Karpas-422 (cell line): ENCODE measurements at regions not wholly inside any gene's neighbourhood (a gene's known extent, or its start where the extent isn't known, plus 50 kb on each side); places are given as distances from the start of the nearest gene placed in this dataset.

Experiments used
- DNase-seq: peaks from one replicate; pipeline ENCODE4 v3.0.0-alpha.2; 2015
- H2AFZ ChIP-seq: fragments of 200-600 bp; sonication (generic); 2 replicates; pipeline ENCODE4 v1.6.1; 2014; ENCODE audit warnings: antibody characterized with exemption, low read length, mixed read lengths
- H3K27ac ChIP-seq: fragments of 200-600 bp; sonication (generic); 2 replicates; pipeline ENCODE4 v1.5.1; 2014; ENCODE audit warnings: mild to moderate bottlenecking, low read length, moderate library complexity
- H3K27me3 ChIP-seq: fragments of 200-600 bp; sonication (generic); 2 replicates; pipeline ENCODE4 v1.6.1; 2014; ENCODE audit warnings: low read length, mixed read lengths
- H3K36me3 ChIP-seq: fragments of 200-600 bp; sonication (generic); 2 replicates; pipeline ENCODE4 v1.6.1; 2014; ENCODE audit warnings: low read length, mixed read lengths; ENCODE audit not compliant: insufficient read depth
- H3K4me1 ChIP-seq: fragments of 200-600 bp; sonication (generic); 2 replicates; pipeline ENCODE4 v1.6.1; 2014; ENCODE audit warnings: mild to moderate bottlenecking, low read length, mixed read lengths
- H3K4me2 ChIP-seq: fragments of 200-600 bp; sonication (generic); 2 replicates; pipeline ENCODE4 v1.6.1; 2014; ENCODE audit warnings: low read length, low read depth, mild to moderate bottlenecking; ENCODE audit not compliant: poor library complexity, severe bottlenecking
- H3K4me3 ChIP-seq: fragments of 200-600 bp; sonication (generic); 2 replicates; pipeline ENCODE4 v1.5.1; 2014; ENCODE audit warnings: mild to moderate bottlenecking, antibody characterized with exemption, low read length, mixed read lengths
- H3K79me2 ChIP-seq: fragments of 200-600 bp; sonication (generic); 2 replicates; pipeline ENCODE4 v1.6.1; 2014; ENCODE audit warnings: mild to moderate bottlenecking, low read length, mixed read lengths
- H3K9ac ChIP-seq: fragments of 200-600 bp; sonication (generic); 2 replicates; pipeline ENCODE4 v1.6.0; 2014; ENCODE audit warnings: low read length
- H3K9me2 ChIP-seq: fragments of 200-600 bp; sonication (generic), shearing (Covaris generic); replicated peaks from 2 replicates; pipeline ENCODE4 v1.6.0; 2014; ENCODE audit warnings: mild to moderate bottlenecking, low read length, moderate library complexity; ENCODE audit not compliant: insufficient read depth
- H3K9me3 ChIP-seq: fragments of 300-700, 200-600 bp; sonication (generic); 2 replicates; pipeline ENCODE4 v1.6.1; 2014; ENCODE audit warnings: low read length, mixed read lengths
- H4K20me1 ChIP-seq: fragments of 200-600 bp; sonication (generic); 2 replicates; pipeline ENCODE4 v1.6.1; 2014; ENCODE audit warnings: mild to moderate bottlenecking, antibody characterized with exemption, low read length, low read depth; ENCODE audit not compliant: insufficient read depth

GRCh38 chr2:198641161-198641560, 816.6 kb downstream of the SATB2 start:
- Histone ChIP-seq H3K27ac (no peak overlapping the region), H3K79me2 (no peaks in the 10 kb centered on the region), H2AFZ (no peak overlapping the region), H3K9ac (no peak overlapping the region), H3K4me1 (no peaks in the 10 kb centered on the region), H3K4me2 (no peak overlapping the region), H4K20me1 (no peaks in the 10 kb centered on the region), H3K27me3 (no peaks in the 10 kb centered on the region), H3K9me3 (no peaks in the 10 kb centered on the region), H3K9me2 (no peaks in the 10 kb centered on the region), H3K36me3 (no peaks in the 10 kb centered on the region), H3K4me3 (no peak overlapping the region)
- no peak for DNase-seq

- H2AFZ ChIP-seq, result no peak overlapping the region
- H3K27ac ChIP-seq, result no peak overlapping the region
- no peak overlapping the region for H3K4me2 ChIP-seq
- no peak overlapping the region for H3K9ac ChIP-seq
- no peaks in the 10 kb centered on the region for H3K36me3 ChIP-seq
- no peaks in the 10 kb centered on the region for H3K27me3 ChIP-seq
- H3K9me2 ChIP-seq, result no peaks in the 10 kb centered on the region
- no peak overlapping the region for H3K4me3 ChIP-seq
- DNase-seq, result no peak
- no peaks in the 10 kb centered on the region for H3K79me2 ChIP-seq
- H3K9me3 ChIP-seq, result no peaks in the 10 kb centered on the region
- no peaks in the 10 kb centered on the region for H4K20me1 ChIP-seq
- H3K4me1 ChIP-seq, result no peaks in the 10 kb centered on the region
These were observed 817.3 kb downstream of the SATB2 start for GRCh38 chr2:198640463-198640862.

GRCh38 chr2:198639580-198639979, 818.2 kb downstream of the SATB2 start:
- Histone ChIP-seq H3K9me3 (no peaks in the 10 kb centered on the region), H3K9ac (no peak overlapping the region), H3K79me2 (no peaks in the 10 kb centered on the region), H4K20me1 (no peaks in the 10 kb centered on the region), H3K36me3 (no peaks in the 10 kb centered on the region), H3K4me1 (no peaks in the 10 kb centered on the region), H3K9me2 (no peaks in the 10 kb centered on the region), H3K27me3 (no peaks in the 10 kb centered on the region), H3K27ac (no peak overlapping the region), H3K4me2 (no peak overlapping the region), H2AFZ (no peak overlapping the region), H3K4me3 (no peak overlapping the region)
- DNase-seq, result no peak

GRCh38 chr2:198638577-198638976, 819.2 kb downstream of the SATB2 start:
- Histone ChIP-seq H3K9ac (no peak overlapping the region), H3K9me2 (no peaks in the 10 kb centered on the region), H3K27me3 (no peaks in the 10 kb centered on the region), H3K4me3 (no peak overlapping the region), H4K20me1 (no peaks in the 10 kb centered on the region), H2AFZ (no peak overlapping the region), H3K27ac (no peak overlapping the region), H3K36me3 (no peaks in the 10 kb centered on the region), H3K9me3 (no peaks in the 10 kb centered on the region), H3K79me2 (no peaks in the 10 kb centered on the region), H3K4me1 (no peaks in the 10 kb centered on the region), H3K4me2 (no peak overlapping the region)
- DNase-seq, result no peak

- Histone ChIP-seq H3K79me2 (no peaks in the 10 kb centered on the region), H2AFZ (no peak overlapping the region), H3K4me3 (no peak overlapping the region), H3K9ac (no peak overlapping the region), H4K20me1 (no peaks in the 10 kb centered on the region), H3K4me1 (no peaks in the 10 kb centered on the region), H3K36me3 (no peaks in the 10 kb centered on the region), H3K9me2 (no peaks in the 10 kb centered on the region), H3K27me3 (no peaks in the 10 kb centered on the region), H3K27ac (no peak overlapping the region), H3K4me2 (no peak overlapping the region), H3K9me3 (no peaks in the 10 kb centered on the region)
- no peak for DNase-seq
These were observed 826.0 kb downstream of the PLCL1 start for GRCh38 chr2:198630384-198630783.

- Histone ChIP-seq H3K36me3 (no peaks in the 10 kb centered on the region), H3K9me2 (no peaks in the 10 kb centered on the region), H3K4me3 (no peak overlapping the region), H4K20me1 (no peaks in the 10 kb centered on the region), H3K9me3 (no peaks in the 10 kb centered on the region), H3K4me1 (no peaks in the 10 kb centered on the region), H3K27me3 (no peaks in the 10 kb centered on the region), H3K79me2 (no peaks in the 10 kb centered on the region), H3K27ac (no peak overlapping the region), H2AFZ (no peak overlapping the region), H3K9ac (no peak overlapping the region), H3K4me2 (no peak overlapping the region)
- DNase-seq, result no peak
These were observed 824.2 kb downstream of the PLCL1 start for GRCh38 chr2:198628596-198628995.

- H2AFZ ChIP-seq, result no peak overlapping the region
- H3K4me3 ChIP-seq, result no peak overlapping the region
- no peak overlapping the region for H3K27ac ChIP-seq
- H3K9ac ChIP-seq, result no peak overlapping the region
- H3K27me3 ChIP-seq, result no peaks in the 10 kb centered on the region
- H3K36me3 ChIP-seq, result no peaks in the 10 kb centered on the region
- H4K20me1 ChIP-seq, result no peaks in the 10 kb centered on the region
- H3K9me2 ChIP-seq, result no peaks in the 10 kb centered on the region
- DNase-seq, result no peak
- no peaks in the 10 kb centered on the region for H3K9me3 ChIP-seq
- H3K4me1 ChIP-seq, result no peaks in the 10 kb centered on the region
- no peak overlapping the region for H3K4me2 ChIP-seq
- no peaks in the 10 kb centered on the region for H3K79me2 ChIP-seq
These were observed 818.8 kb downstream of the PLCL1 start for GRCh38 chr2:198622986-198623730.

GRCh38 chr2:198615972-198616371, 811.6 kb downstream of the PLCL1 start:
- Histone ChIP-seq H3K36me3 (no peaks in the 10 kb centered on the region), H3K4me1 (no peaks in the 10 kb centered on the region), H3K4me3 (no peak overlapping the region), H2AFZ (no peak overlapping the region), H3K9ac (no peak overlapping the region), H3K4me2 (no peak overlapping the region), H4K20me1 (no peaks in the 10 kb centered on the region), H3K9me2 (no peaks in the 10 kb centered on the region), H3K27me3 (no peaks in the 10 kb centered on the region; the same call in 1 of the 2 replicates), H3K27ac (no peak overlapping the region), H3K79me2 (no peaks in the 10 kb centered on the region), H3K9me3 (no peaks in the 10 kb centered on the region)
- DNase-seq, result no peak
